C4-2B (cell line): ENCODE measurements at regions not wholly inside any gene's neighbourhood (a gene's known extent, or its start where the extent isn't known, plus 50 kb on each side); places are given as distances from the start of the nearest gene placed in this dataset.

Experiments
- ZFX ChIP-seq: fragments of 450-650 bp; IDR thresholded peaks from 2 replicates; pipeline ENCODE4 v1.6.1; 2017
- TF ChIP-seq, protein P1 (sequence below): fragments of 450-650 bp; conservative IDR thresholded peaks from 2 replicates; pipeline ENCODE4 v1.5.1; 2017; ENCODE audit warnings: mild to moderate bottlenecking

DNA sequence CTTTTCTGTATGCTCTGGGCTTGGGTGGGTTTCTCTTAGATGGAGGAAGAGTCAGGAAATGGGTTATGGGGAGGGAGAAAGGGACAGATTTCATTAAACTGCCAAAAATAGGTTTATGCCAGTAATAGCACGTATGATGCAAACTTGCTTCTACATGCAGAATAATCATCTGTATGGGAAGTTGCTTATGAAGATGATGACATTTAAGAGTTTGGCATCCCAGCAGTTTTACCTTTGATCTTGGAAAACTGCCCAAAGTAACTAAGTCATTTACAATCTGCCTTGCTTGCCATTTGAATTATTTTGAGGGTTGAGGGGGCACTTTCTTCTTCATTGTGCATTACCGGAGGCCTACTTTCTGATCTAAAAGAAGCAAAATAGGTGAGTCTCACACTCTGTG lies 282.9 kb upstream of the ANKRD55 start:
- TF ChIP-seq, protein P1, sequence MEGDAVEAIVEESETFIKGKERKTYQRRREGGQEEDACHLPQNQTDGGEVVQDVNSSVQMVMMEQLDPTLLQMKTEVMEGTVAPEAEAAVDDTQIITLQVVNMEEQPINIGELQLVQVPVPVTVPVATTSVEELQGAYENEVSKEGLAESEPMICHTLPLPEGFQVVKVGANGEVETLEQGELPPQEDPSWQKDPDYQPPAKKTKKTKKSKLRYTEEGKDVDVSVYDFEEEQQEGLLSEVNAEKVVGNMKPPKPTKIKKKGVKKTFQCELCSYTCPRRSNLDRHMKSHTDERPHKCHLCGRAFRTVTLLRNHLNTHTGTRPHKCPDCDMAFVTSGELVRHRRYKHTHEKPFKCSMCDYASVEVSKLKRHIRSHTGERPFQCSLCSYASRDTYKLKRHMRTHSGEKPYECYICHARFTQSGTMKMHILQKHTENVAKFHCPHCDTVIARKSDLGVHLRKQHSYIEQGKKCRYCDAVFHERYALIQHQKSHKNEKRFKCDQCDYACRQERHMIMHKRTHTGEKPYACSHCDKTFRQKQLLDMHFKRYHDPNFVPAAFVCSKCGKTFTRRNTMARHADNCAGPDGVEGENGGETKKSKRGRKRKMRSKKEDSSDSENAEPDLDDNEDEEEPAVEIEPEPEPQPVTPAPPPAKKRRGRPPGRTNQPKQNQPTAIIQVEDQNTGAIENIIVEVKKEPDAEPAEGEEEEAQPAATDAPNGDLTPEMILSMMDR = no peak
- TF ChIP-seq ZFX = no peak
